ENCODE measurements at regions not wholly inside any gene's neighbourhood (a gene's known extent, or its start where the extent isn't known, plus 50 kb on each side); places are given as distances from the start of the nearest gene placed in this dataset.

GRCh38 chr10:16310440-16310839 lies 126.4 kb upstream of the PTER start:
- TF ChIP-seq, protein P1, sequence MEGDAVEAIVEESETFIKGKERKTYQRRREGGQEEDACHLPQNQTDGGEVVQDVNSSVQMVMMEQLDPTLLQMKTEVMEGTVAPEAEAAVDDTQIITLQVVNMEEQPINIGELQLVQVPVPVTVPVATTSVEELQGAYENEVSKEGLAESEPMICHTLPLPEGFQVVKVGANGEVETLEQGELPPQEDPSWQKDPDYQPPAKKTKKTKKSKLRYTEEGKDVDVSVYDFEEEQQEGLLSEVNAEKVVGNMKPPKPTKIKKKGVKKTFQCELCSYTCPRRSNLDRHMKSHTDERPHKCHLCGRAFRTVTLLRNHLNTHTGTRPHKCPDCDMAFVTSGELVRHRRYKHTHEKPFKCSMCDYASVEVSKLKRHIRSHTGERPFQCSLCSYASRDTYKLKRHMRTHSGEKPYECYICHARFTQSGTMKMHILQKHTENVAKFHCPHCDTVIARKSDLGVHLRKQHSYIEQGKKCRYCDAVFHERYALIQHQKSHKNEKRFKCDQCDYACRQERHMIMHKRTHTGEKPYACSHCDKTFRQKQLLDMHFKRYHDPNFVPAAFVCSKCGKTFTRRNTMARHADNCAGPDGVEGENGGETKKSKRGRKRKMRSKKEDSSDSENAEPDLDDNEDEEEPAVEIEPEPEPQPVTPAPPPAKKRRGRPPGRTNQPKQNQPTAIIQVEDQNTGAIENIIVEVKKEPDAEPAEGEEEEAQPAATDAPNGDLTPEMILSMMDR (IDR thresholded peaks at IDR 0.05; ENCODE audit: extremely low read depth in 1 of 2, insufficient read depth in 1 of 2, low read depth in 1 of 2, low read length in 2 of 2) = no peak
- TF ChIP-seq POLR2A (IDR thresholded peaks at IDR 0.05; ENCODE audit: low read depth, low read length) (no peak), POLR2AphosphoS5 (IDR thresholded peaks at IDR 0.05; ENCODE audit: insufficient read depth, low read depth, low read length) (no peak), JUN (IDR thresholded peaks at IDR 0.05; ENCODE audit: borderline replicate concordance, insufficient read depth, insufficient read length, low read depth) (no peak), FOS (IDR thresholded peaks at IDR 0.05; ENCODE audit: borderline replicate concordance, insufficient read depth, low read length) (no peak), MYC (IDR thresholded peaks at IDR 0.05; ENCODE audit: low read depth, low read length) (no peak)

Measured in endothelial cell of umbilical vein (primary cell).